ENCODE measurements at regions not wholly inside any gene's neighbourhood (a gene's known extent, or its start where the extent isn't known, plus 50 kb on each side); places are given as distances from the start of the nearest gene placed in this dataset.

DNA sequence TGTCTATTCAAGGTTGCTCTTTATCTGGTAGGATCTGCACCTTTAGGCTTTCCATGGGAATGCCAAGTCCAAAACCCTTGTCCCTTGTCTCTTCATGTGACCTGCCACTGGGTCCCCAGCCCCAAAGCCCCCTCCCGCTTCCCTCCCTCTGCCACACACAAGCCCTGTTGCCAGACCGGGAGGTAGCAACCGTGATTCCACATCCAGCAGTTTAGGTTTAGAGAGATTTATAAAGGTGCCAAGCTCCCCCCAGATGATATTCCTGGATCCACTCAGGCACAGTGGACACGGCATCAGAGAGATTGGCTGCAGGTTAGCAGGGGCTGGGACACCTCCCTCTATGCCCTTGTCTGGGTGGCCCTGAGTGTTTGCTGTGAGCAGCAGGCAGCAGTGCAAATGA is 504.7 kb downstream of the CCDC171 start:
- Histone ChIP-seq H3K4me1 (ENCODE audit: control insufficient read depth in 1 of 2, insufficient read depth in 2 of 2, low read length in 2 of 2) (peaks cover 0 to under 1% of the 10 kb centered on the region in 2 experiments; a peak in 1 of 4 replicates), H3K9me2 (ENCODE audit: insufficient read depth) (no peaks in the 10 kb centered on the region), H3K79me2 (ENCODE audit: insufficient read depth, low read length) (no peaks in the 10 kb centered on the region), H3K36me3 (ENCODE audit: control insufficient read depth in 1 of 2, insufficient read depth in 2 of 2, low read length in 2 of 2) (no peaks in the 10 kb centered on the region), H3K9ac (ENCODE audit: low read length) (no peak overlapping the region), H3K4me3 (replicated peaks in 1 of 2; ENCODE audit: low read depth in 1 of 2, low read length in 2 of 2) (no peak overlapping the region), H2AFZ (ENCODE audit: low read depth, low read length, poor library complexity, severe bottlenecking) (no peak overlapping the region), H4K20me1 (ENCODE audit: insufficient read depth) (no peaks in the 10 kb centered on the region), H3K4me2 (ENCODE audit: low read length) (no peak overlapping the region), H3K27ac (ENCODE audit: low read depth, low read length) (no peak overlapping the region), H3K9me3 (ENCODE audit: control insufficient read depth in 1 of 2, insufficient read depth in 1 of 2, low read depth in 1 of 2, low read length in 2 of 2) (no peaks in the 10 kb centered on the region), H3K27me3 (ENCODE audit: insufficient read depth, low read length) (no peaks in the 10 kb centered on the region)
- DNase-seq (ENCODE audit: low read depth, low spot score) (no peak), ATAC-seq (no peak)
- ChIA-PET RAD21 (ENCODE audit: low non-redundant PET in 1 of 2, low total read pairs in 2 of 2, uncharacterized antibody in 2 of 2, unreplicated experiment in 2 of 2) (no interaction called here), POLR2A (no interaction called here), CTCF (no interaction called here)
- no peak for TF ChIP-seq RAD21 (IDR thresholded peaks at IDR 0.05; ENCODE audit: low read depth)
- TF ChIP-seq, protein P1, sequence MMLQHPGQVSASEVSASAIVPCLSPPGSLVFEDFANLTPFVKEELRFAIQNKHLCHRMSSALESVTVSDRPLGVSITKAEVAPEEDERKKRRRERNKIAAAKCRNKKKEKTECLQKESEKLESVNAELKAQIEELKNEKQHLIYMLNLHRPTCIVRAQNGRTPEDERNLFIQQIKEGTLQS (IDR thresholded peaks at IDR 0.05): no peak
- TF ChIP-seq FOSL1 (IDR thresholded peaks at IDR 0.05; ENCODE audit: low read depth): no peak
- no peak for TF ChIP-seq ZNF274 (IDR thresholded peaks at IDR 0.05; ENCODE audit: low read depth, low read length)
- no peak for TF ChIP-seq ZFX (IDR thresholded peaks at IDR 0.05)
- no peak for TF ChIP-seq CEBPB (IDR thresholded peaks at IDR 0.05; ENCODE audit: low read depth)
- TF ChIP-seq ELF1 (IDR thresholded peaks at IDR 0.05; ENCODE audit: borderline replicate concordance, low read depth): no peak
- TF ChIP-seq, protein P2, sequence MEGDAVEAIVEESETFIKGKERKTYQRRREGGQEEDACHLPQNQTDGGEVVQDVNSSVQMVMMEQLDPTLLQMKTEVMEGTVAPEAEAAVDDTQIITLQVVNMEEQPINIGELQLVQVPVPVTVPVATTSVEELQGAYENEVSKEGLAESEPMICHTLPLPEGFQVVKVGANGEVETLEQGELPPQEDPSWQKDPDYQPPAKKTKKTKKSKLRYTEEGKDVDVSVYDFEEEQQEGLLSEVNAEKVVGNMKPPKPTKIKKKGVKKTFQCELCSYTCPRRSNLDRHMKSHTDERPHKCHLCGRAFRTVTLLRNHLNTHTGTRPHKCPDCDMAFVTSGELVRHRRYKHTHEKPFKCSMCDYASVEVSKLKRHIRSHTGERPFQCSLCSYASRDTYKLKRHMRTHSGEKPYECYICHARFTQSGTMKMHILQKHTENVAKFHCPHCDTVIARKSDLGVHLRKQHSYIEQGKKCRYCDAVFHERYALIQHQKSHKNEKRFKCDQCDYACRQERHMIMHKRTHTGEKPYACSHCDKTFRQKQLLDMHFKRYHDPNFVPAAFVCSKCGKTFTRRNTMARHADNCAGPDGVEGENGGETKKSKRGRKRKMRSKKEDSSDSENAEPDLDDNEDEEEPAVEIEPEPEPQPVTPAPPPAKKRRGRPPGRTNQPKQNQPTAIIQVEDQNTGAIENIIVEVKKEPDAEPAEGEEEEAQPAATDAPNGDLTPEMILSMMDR (IDR thresholded peaks at IDR 0.05 in 2 of 3, conservative IDR thresholded peaks at IDR 0.05 in 1 of 3; ENCODE audit: borderline replicate concordance in 1 of 3, insufficient read depth in 1 of 3, low read depth in 2 of 3, low read length in 2 of 3): no peak
- TF ChIP-seq EZH2 (IDR thresholded peaks at IDR 0.05): no peak
- no peak for TF ChIP-seq EZH2phosphoT487 (IDR thresholded peaks at IDR 0.05; ENCODE audit: borderline replicate concordance)
- TF ChIP-seq, protein P3, sequence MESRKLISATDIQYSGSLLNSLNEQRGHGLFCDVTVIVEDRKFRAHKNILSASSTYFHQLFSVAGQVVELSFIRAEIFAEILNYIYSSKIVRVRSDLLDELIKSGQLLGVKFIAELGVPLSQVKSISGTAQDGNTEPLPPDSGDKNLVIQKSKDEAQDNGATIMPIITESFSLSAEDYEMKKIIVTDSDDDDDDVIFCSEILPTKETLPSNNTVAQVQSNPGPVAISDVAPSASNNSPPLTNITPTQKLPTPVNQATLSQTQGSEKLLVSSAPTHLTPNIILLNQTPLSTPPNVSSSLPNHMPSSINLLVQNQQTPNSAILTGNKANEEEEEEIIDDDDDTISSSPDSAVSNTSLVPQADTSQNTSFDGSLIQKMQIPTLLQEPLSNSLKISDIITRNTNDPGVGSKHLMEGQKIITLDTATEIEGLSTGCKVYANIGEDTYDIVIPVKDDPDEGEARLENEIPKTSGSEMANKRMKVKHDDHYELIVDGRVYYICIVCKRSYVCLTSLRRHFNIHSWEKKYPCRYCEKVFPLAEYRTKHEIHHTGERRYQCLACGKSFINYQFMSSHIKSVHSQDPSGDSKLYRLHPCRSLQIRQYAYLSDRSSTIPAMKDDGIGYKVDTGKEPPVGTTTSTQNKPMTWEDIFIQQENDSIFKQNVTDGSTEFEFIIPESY (IDR thresholded peaks at IDR 0.05; ENCODE audit: extremely low read depth, insufficient replicate concordance, low read length): no peak
- no peak for TF ChIP-seq YY1 (IDR thresholded peaks at IDR 0.05; ENCODE audit: extremely low read depth, insufficient replicate concordance, low read depth, low read length)
- TF ChIP-seq SRF (IDR thresholded peaks at IDR 0.05; ENCODE audit: low read depth): no peak
- no peak for TF ChIP-seq EGR1 (IDR thresholded peaks at IDR 0.05; ENCODE audit: low read depth)
- TF ChIP-seq, protein P4, sequence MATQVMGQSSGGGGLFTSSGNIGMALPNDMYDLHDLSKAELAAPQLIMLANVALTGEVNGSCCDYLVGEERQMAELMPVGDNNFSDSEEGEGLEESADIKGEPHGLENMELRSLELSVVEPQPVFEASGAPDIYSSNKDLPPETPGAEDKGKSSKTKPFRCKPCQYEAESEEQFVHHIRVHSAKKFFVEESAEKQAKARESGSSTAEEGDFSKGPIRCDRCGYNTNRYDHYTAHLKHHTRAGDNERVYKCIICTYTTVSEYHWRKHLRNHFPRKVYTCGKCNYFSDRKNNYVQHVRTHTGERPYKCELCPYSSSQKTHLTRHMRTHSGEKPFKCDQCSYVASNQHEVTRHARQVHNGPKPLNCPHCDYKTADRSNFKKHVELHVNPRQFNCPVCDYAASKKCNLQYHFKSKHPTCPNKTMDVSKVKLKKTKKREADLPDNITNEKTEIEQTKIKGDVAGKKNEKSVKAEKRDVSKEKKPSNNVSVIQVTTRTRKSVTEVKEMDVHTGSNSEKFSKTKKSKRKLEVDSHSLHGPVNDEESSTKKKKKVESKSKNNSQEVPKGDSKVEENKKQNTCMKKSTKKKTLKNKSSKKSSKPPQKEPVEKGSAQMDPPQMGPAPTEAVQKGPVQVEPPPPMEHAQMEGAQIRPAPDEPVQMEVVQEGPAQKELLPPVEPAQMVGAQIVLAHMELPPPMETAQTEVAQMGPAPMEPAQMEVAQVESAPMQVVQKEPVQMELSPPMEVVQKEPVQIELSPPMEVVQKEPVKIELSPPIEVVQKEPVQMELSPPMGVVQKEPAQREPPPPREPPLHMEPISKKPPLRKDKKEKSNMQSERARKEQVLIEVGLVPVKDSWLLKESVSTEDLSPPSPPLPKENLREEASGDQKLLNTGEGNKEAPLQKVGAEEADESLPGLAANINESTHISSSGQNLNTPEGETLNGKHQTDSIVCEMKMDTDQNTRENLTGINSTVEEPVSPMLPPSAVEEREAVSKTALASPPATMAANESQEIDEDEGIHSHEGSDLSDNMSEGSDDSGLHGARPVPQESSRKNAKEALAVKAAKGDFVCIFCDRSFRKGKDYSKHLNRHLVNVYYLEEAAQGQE (IDR thresholded peaks at IDR 0.05; ENCODE audit: low read depth): no peak
- TF ChIP-seq, protein P5, sequence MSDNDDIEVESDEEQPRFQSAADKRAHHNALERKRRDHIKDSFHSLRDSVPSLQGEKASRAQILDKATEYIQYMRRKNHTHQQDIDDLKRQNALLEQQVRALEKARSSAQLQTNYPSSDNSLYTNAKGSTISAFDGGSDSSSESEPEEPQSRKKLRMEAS (IDR thresholded peaks at IDR 0.05): no peak
- TF ChIP-seq JUND (IDR thresholded peaks at IDR 0.05): no peak
- BruUV-seq (replicated peaks): no TSS peak
- intact Hi-C loops (cut with micrococcal nuclease): no loop called here
